Uterus (tissue), 3 donors: ENCODE measurements at regions not wholly inside any gene's neighbourhood (a gene's known extent, or its start where the extent isn't known, plus 50 kb on each side); places are given as distances from the start of the nearest gene placed in this dataset.
"Not testable (repeated sequence)": the region's sequence is repeated elsewhere in the genome, so short reads cannot be mapped to it uniquely, and the experiment has no call there.

Experiments used
- DNase-seq, 2 donors: peaks; one replicate each; pipeline ENCODE4 v3.0.0-alpha.2; 2019 to 2020
- H3K27ac ChIP-seq, 2 donors: fragments of 200-600 bp; sonication (generic); 1 replicate in 1 of 2; 2 replicates in 1 of 2; pipeline ENCODE4 v1.5.1; 2016 to 2018
- H3K27me3 ChIP-seq, 2 donors: fragments of 200-600 bp; sonication (generic); one replicate each; pipeline ENCODE4 v1.5.1; 2018 to 2019; ENCODE audit warnings: control low read depth in 1 of 2
- H3K36me3 ChIP-seq, 2 donors: fragments of 200-600 bp; sonication (generic); one replicate each; pipeline ENCODE4 v1.5.1; 2019; ENCODE audit warnings: control low read depth in 1 of 2
- H3K4me1 ChIP-seq, 2 donors: fragments of 200-600 bp; sonication (generic); one replicate each; pipeline ENCODE4 v1.5.1; 2018 to 2019; ENCODE audit warnings: control low read depth in 1 of 2
- H3K4me3 ChIP-seq, 2 donors: fragments of 200-600 bp; sonication (generic); 1 replicate in 1 of 2; 2 replicates in 1 of 2; pipeline ENCODE4 v1.5.1; 2018 to 2019; ENCODE audit warnings: mild to moderate bottlenecking in 1 of 2
- H3K9me3 ChIP-seq, 2 donors: fragments of 200-600 bp; sonication (generic); one replicate each; pipeline ENCODE4 v1.5.1; 2019; ENCODE audit warnings: control low read depth in 1 of 2
- CTCF ChIP-seq, 4 experiments: fragments of 200-600 bp in 2 of 4; fragments of 450-650 bp in 2 of 4; sonication (generic) in 2 of 4; IDR thresholded peaks; one replicate each; pipeline ENCODE4 v1.5.1; 2016 to 2019; ENCODE audit warnings: antibody characterized with exemption in 4 of 4, mild to moderate bottlenecking in 2 of 4, moderate library complexity in 1 of 4
- POLR2A ChIP-seq, 2 donors: fragments of 450-650 bp; IDR thresholded peaks; one replicate each; pipeline ENCODE4 v1.6.1; 2016; ENCODE audit warnings: antibody characterized with exemption in 2 of 2, mild to moderate bottlenecking in 1 of 2, moderate library complexity in 1 of 2
- intact Hi-C: fragments of 100-400 bp; cut with DNase I; formaldehyde crosslinking; loops from one replicate; pipeline ENCODE4 v1.15.1; 2023; ENCODE audit warnings: low total_unique reads
- donor health status: DM: yes; HTN: yes; CAD: no.

GRCh38 chr7:97439637-97440214, 292.2 kb upstream of the TAC1 start:
- H3K27me3 ChIP-seq: no peaks in the 10 kb centered on the region
- TF ChIP-seq CTCF (IDR thresholded peaks at IDR 0.05) (no peak), POLR2A (IDR thresholded peaks at IDR 0.05) (no peak)
- no peak for DNase-seq
- H3K4me1 ChIP-seq: no peaks in the 10 kb centered on the region
- H3K4me3 ChIP-seq: no peak overlapping the region
- H3K27ac ChIP-seq: no peak overlapping the region
- intact Hi-C loops: no loop called here
- H3K9me3 ChIP-seq: peaks cover 0 to 6% of the 10 kb centered on the region in 2 donors
- no peaks in the 10 kb centered on the region for H3K36me3 ChIP-seq

- intact Hi-C loops: no loop called here
- no peaks in the 10 kb centered on the region for H3K4me1 ChIP-seq
- H3K36me3 ChIP-seq: no peaks in the 10 kb centered on the region
Measured at GRCh38 chr7:97446361-97446760, 285.5 kb upstream of the TAC1 start.

GRCh38 chr7:97449448-97449847, 282.4 kb upstream of the TAC1 start:
- intact Hi-C loops, DNase-seq: not testable (repeated sequence)

More at GRCh38 chr7:97446361-97446760, 285.5 kb upstream of the TAC1 start:
- Histone ChIP-seq H3K27ac (no peak overlapping the region), H3K27me3 (no peaks in the 10 kb centered on the region), H3K9me3 (no peaks in the 10 kb centered on the region), H3K4me3 (no peak overlapping the region)
- no peak for DNase-seq
- TF ChIP-seq CTCF (IDR thresholded peaks at IDR 0.05): no peak
- no peak for TF ChIP-seq POLR2A (IDR thresholded peaks at IDR 0.05)

GRCh38 chr7:97450516-97450915, 281.4 kb upstream of the TAC1 start:
- TF ChIP-seq POLR2A (IDR thresholded peaks at IDR 0.05): no peak
- TF ChIP-seq CTCF (IDR thresholded peaks at IDR 0.05): no peak
- no peaks in the 10 kb centered on the region for H3K4me1 ChIP-seq
- no peaks in the 10 kb centered on the region for H3K36me3 ChIP-seq
- no peaks in the 10 kb centered on the region for H3K27me3 ChIP-seq
- intact Hi-C loops: no loop called here
- H3K4me3 ChIP-seq: no peak overlapping the region
- H3K9me3 ChIP-seq: no peaks in the 10 kb centered on the region
- no peak for DNase-seq
- no peak overlapping the region for H3K27ac ChIP-seq

More at GRCh38 chr7:97449448-97449847, 282.4 kb upstream of the TAC1 start:
- H3K9me3 ChIP-seq, H3K4me3 ChIP-seq, H3K27ac ChIP-seq, H3K4me1 ChIP-seq, H3K27me3 ChIP-seq, H3K36me3 ChIP-seq: not testable (repeated sequence)

- no peak for DNase-seq
- no peak for TF ChIP-seq POLR2A (IDR thresholded peaks at IDR 0.05)
- TF ChIP-seq CTCF (IDR thresholded peaks at IDR 0.05): no peak
- Histone ChIP-seq H3K27me3 (no peaks in the 10 kb centered on the region), H3K4me1 (no peaks in the 10 kb centered on the region), H3K36me3 (no peaks in the 10 kb centered on the region), H3K27ac (no peak overlapping the region), H3K9me3 (no peaks in the 10 kb centered on the region), H3K4me3 (no peak overlapping the region)
- intact Hi-C loops: no loop called here
Measured at GRCh38 chr7:97454636-97455035, 277.2 kb upstream of the TAC1 start.

GRCh38 chr7:97457054-97457453, 274.8 kb upstream of the TAC1 start:
- no peak for DNase-seq
- Histone ChIP-seq H3K4me1 (no peaks in the 10 kb centered on the region), H3K27me3 (no peaks in the 10 kb centered on the region), H3K27ac (no peak overlapping the region), H3K4me3 (no peak overlapping the region), H3K9me3 (no peaks in the 10 kb centered on the region), H3K36me3 (no peaks in the 10 kb centered on the region)
- TF ChIP-seq CTCF (IDR thresholded peaks at IDR 0.05): no peak
- TF ChIP-seq POLR2A (IDR thresholded peaks at IDR 0.05): no peak
- intact Hi-C loops: no loop called here
